ENCODE measurements at regions not wholly inside any gene's neighbourhood (a gene's known extent, or its start where the extent isn't known, plus 50 kb on each side); places are given as distances from the start of the nearest gene placed in this dataset.
"Not testable (repeated sequence)": the region's sequence is repeated elsewhere in the genome, so short reads cannot be mapped to it uniquely, and the experiment has no call there.

DNA sequence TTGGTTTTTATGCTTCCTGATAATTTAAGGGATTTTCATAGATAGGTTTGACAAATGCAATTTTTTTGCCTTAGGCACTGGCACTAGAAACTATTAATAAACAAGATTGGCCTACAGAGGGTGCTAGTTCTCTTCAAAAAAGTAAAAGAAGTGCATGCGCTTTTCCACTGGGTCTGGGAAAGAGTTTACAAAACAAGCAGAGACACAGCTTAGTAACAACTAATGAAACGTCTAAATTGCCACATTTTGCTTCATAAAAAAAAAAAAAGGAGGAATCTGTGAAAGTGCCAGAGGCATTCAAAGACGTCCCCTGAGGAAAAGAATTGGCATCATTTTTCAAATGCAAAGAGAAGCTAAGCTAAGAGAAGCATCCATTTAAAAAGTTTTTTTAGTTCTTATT, 58.3 kb upstream of the EEA1 start:
- DNase-seq = peak; percentile 7

DNA sequence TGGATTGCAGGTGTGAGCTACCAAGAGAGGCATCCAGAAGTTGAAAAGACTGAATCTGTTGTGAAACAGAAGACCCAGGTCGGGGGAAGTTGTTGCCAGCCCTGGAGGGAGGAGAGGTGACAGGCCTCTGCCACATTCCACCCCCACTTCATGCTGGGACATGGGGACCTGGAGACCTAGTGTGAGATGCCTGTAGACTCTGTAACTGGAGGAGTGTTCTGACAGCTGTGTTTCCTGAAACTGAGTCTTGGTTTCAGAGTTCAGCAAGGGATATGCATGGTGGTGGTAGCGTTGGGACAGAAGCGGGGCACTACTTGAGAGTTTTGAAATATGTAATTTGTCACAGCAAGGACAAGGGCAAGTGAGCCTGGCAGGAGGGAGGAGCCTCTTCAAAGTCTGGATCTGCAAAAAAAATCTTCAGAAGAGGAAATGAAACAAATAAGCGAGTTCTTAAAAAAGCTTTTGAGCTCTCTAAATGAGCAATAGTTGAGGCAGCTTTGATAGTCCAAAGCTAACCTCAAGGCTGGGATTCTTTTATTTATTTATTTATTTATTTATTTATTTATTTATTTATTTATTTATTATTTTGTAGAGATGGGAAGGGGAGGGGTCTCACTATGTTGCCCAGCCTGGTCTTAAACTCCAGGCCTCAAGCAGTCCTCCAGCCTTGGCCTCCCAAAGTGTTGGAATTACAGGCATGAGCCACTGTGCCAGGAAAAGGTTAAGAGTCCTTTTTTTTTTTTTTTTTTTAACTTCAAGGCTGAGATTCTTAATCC, 58.9 kb upstream of the EEA1 start:
- no peak for DNase-seq

DNA sequence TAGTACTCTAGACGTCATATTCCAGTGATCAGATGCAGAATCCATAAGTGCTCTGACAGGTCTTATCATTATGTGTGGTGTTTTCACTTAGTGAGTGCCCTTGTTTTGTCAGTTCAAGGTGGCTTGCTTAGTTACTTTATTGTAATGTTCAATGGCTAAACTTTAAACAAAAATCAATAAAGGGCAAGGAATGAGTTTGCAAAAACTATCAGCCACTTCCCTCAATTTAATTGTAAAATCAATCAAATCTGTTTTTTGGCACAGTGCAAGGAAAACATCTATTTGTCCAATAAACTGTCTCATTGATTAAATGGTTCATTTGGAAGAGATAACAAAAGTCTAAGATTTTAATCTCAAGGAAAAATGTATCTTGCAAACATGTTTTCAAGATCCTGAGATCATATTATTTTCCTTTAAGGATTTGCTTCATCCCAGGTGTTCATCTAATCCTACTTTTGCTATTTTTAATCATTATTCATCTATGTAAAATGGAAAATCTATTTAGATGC, 59.6 kb upstream of the EEA1 start:
- no peak for DNase-seq

DNA sequence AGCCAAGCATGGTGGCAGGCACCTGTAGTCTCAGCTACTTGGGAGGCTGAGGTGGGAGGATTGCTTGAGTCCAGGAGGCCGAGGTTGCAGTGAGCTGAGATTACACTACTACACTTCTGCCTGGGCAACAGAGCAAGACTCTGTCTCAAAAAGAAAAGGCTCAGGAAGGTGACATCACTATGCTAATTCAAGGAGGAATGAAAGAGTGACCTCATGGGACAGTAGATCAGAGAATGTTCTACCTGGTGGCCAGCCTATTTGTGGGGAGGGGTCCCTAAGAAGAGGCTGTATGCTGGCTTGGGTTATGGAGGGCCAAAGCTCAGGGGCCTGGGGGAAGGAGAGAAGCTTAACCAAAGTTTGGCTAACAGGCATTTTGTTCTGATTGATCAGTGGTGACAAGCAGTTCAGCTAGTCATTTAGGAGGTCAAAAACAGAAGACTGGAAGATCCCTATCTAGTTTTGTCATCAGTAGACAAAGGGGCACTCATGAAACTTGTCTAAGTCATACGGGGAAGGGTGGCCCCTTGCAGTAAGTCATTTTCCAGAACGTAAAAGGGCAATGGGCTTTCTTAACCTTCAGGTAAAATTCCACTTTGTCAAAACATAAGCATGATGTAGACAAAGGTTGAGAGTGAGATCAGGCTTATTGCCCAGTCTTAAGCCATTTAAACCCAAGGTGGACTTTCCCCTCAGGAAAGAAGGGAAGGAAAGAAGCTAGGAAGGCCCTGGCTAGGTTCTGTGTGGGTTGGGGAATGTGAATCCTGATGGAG, 60.8 kb upstream of the EEA1 start:
- DNase-seq = no peak

DNA sequence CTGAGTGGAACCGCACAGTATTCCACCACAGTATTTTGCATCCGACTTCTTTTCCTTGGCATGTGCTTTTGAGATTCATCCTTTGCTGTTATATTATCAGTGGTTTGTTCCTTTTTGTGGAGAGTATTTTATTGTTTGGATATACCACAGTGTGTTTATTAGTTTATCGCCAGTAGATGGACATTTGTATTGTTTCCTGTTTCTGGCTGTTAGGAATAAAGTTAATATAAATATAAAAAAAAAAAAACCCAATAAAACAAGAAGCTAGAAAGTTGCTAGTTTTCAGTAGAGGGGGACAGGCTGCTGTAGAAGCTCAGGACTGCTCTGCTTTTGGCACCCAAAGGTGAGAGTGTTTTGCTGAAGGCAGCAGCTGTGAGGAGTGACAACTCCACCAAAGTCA, 62.0 kb upstream of the EEA1 start:
- DNase-seq = no peak

DNA sequence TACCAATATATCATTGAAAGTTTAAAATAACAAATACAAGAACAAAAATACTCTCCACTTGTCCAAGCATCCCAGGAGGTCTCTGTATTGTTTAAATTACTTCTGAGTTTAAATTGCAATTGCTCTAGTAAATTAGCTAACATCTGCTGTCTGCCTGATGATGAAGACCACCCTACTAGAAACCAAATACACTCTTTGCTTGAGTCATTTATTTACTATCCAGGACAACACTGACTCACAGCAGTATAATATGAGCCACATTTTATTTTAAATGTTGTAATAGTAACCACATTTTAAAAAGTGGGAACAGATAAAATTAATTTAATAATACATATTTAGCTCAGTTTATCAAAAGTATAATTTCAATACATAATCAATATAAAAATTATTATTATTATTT, 62.9 kb upstream of the EEA1 start:
- no peak for DNase-seq

DNA sequence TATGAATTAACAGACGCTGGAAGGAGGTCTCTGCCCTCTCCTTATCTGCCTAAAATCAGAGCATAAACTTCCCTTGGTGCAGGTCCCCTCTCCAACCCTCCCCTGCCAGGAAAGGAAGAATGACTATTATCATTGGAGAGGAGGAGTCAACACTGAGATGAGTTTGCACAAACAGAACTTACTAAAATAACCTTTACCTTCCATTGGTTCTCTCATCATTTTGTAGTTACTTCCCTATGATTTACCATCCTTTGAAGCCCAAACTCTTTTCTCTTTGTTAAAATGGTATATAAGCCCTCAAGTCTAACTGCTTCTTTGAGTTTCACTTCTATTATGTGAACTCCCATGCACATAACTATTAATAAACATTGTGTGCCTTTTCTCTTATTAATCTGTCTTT, 64.2 kb upstream of the EEA1 start:
- DNase-seq = no peak

DNA sequence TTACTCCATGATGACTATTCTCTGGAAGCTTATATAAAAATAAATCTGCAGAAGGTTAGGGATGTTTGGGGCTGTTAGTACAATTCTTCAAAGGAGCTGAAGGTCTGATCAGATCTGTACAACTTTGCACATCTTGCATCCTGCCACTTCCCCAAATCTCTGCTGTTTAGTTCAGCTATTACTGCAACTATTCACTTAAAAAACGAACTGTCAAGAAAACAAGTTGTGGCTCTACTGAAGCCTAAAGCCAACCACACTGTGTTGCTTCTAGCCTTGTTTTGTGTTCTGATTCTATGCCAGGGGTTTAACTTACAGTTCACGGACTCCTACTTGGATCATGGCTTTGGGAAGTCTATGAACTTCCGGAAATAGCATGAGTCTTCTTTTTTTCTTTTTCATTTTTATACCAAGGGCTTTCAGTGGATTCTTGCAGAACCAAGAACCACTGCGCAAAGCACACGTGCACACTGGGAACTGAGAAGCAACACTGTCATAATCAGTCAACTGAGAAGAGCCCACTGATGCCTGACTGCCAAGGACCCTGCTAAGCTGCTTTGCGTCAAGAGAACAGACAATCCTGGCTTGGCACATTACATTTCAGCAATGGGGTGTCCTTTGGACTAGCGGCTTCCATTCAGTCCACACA, 66.3 kb upstream of the EEA1 start:
- DNase-seq = no peak

DNA sequence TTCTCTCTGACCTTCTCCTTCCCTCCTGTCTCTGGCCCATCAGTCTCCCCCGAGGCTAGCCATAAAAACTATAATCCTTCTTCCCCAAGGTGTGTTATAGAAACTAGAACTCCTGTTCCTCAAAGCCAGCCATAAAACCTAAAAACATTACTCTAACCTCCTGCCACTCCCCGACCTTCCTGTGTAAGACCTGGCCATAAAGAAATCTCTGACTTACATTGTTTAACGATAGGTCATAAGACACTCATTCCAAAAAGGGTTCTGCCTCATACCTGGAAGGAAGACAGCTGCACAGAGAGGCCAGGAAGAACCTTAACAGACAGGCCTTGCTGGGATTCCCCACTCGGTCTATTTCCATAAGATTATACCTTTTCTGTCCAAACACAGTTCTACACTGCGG, 70.9 kb upstream of the EEA1 start:
- no peak for DNase-seq

DNA sequence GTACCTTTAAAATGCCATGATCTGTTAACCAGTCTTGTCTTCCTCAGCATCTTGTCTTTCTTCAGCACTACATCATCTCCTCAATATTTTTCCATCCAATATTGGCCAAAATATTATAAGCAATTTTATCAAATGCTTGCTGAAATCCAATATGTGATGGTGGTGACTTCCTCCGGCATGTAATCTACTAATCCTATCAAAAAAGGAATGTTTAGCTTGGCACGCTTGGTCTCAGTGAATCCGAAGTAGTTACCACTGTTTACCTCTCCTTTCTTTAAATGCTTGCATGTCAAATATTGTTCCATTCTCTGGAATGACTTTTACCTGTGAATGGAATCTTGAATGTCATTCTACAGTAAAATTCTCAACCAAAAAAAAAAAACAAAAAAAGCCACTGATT, 72.3 kb upstream of the EEA1 start:
- no peak for DNase-seq

DNA sequence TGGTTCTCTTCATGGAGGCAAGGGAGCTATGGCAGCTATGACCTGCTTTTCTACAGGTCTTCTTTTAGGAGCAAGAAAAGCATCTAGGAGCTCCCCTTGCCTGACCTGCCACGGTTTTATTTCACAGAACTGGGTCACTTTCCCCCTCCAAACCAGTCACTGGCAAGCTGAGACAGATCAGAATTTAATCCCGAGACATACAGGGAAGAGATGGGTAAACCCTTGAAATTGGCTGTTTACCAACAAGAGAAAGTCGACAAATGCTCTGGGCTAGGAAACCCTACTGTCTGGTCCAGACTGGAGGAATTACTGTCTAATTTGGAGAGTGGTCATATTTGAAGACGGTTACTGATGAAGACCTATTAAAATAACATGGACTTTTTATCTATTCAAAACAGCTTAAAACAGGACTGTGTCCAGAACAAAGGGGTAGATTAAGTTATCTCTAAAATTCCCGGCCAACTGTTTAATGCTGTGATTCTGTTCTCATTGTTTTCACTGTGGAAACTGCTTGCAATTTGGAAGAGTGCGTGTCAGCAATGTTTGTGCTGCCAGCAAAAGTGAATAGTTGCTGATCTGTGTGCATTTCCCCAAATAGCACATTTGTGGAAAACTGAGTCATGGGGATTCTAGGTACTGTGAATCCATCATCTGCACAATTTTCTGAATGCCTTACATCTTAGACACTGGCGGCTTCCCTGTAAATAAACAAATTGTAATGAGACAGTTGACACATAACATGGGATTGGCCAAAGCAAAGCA, 73.4 kb upstream of the EEA1 start:
- DNase-seq = peak; percentile 8

DNA sequence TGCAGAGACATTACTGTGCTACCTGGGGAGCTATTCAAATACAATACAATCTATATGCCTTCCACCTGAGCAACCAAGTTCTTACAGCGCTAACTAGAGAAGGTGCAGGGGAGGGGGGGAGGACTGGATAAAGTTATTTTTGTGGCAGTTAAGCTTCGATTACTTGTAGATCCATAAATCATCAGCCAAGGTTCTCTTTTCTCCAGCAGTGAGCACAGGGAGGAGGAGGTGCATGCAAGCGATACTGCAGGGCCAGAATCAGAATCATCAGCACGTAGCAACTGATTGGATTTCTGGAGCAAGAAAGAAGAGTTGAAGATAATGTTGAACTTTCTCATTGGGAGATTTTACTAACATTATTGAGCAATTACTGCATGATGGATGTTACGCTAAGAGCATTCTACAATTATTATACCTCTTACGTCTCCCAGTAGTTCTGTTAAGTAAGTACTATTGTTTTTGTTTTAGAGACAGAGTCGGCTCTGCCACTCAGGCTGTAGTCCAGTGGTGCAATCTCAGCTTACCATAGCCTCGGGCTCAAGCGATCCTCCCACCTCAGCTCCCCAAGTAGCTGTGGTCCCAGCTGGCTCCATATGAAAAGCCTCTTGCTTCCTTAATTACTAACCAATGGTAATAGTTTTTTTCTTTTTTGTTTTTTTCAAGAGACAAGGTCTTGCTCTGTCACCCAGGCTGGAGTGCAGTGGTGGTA, 74.6 kb upstream of the EEA1 start:
- no peak for DNase-seq

DNA sequence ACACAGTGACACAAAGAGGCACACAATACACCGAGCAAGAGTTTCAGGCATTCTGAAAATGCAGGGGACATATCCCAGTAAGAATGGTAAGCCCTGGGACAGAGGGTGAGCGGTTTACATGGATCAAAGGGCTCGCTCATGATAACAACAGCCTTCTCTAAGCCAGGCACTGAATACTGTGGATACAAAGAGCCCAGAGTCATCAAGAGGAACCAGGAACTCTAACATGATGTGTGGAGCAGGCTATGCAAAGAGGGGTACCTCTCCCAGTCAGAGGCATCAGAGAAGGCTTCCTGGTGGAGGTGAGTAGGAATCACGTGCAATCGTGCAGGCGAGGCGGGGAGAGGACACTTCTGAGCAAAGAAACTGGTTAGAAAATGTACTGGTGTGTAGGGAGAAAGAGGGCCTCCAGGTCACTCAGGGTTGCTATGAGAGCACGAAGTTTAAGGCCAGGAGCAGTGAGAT, 76.9 kb upstream of the EEA1 start:
- DNase-seq = no peak

DNA sequence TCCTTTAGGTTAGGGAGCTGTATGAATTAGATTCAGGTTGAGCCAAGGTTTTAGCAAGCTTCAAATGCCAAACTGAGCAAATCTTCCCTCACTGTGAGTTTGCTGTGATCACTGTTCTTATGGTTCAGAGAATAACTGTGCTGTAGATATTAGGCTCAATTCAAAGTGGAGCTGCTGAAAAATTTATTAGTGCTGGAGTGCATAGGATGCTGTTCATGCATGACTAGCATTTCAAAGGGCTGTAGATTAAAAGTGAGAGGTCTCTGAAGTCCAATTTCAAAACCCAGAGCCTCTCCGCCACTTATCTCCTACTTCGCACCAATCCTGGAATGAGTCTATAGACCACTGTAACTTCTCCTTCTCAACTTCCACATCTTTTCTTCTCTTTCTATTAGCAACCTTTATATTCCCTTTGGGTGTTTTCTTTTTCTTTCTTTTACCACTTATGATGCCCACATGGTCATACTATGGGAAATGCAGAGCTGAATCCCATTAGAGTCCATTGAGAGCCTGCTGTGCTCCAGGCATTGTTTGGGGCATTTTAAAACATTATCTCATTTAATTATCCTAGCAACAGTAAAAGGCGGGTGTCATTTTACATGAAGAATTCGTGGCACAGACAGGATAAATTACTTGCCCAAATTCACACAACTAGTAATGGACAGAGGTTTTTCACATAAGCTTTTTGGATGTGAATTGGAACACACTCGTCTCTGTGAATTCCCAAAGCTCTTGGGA, 77.5 kb upstream of the EEA1 start:
- DNase-seq = no peak

DNA sequence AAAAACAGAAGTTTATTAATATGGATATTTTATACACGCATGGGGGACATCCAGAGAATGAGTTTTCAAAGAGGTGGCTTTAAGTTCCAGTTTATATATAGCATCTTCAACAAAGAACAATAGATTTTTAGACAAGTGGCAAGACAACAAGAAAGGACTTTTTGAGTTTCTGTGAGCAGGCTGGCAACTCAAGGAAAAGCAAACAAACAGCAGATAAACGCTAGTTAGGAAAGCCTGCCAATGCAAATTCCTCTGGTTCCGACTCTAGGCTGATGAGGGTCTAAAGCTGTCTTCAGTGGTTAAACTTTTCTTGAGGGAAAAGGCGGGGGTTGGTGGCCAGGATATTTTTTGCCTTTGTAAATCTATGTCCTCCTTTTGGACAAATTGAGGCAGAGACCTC, 78.4 kb upstream of the EEA1 start:
- no peak for DNase-seq

DNA sequence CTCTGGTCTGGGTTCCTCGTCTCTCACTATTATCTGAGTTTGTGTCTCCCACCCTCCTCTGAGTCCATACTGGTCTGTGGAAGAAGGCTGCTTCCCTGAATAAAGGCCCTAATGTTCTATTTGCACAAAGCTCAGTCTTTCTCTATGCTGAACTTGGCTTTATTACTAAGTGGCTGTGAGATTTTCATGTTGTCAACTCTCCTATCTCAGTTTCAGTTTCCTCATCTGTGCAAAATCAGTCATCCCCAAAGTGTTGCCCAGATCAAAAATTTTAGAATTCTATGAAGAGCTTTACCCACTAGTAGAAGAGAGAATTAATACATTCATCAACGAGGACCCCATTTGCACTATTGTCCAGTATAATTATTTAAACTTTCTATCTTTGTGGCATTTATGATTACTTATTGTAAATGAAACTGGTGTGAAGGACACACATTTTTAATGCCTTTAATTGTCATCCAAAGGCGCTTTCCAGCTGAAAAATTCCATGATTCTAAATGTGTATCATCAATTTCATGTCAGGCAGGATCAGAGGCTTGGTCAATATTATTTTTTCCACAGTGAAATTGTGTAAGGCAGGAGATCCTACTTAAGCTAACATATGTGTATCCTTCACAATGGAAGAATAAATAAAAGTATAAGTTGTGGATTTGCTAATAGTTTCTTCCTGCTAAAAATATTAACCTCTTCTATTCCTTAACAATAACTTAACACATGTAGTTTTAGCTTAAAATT, 79.1 kb upstream of the EEA1 start:
- DNase-seq = no peak

DNA sequence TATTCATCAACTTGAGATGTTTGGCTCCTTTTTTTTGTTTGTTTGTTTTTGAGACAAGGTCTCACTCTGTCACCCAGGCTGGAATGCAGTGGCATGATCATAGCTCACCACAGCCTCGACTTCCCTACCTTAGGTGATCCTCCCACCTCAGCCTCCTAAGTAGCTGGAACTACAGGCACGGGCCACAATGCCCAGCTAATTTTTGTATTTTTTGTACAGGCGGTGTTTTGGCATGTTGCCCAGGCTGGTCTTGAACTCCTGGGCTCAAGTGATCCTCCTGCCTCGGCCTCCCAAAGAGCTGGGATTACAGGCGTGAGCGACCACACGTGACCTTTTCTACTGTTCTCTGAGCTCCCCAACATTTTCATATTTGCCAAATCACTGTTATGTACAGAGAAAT, 79.8 kb upstream of the EEA1 start:
- DNase-seq = not testable (repeated sequence)

DNA sequence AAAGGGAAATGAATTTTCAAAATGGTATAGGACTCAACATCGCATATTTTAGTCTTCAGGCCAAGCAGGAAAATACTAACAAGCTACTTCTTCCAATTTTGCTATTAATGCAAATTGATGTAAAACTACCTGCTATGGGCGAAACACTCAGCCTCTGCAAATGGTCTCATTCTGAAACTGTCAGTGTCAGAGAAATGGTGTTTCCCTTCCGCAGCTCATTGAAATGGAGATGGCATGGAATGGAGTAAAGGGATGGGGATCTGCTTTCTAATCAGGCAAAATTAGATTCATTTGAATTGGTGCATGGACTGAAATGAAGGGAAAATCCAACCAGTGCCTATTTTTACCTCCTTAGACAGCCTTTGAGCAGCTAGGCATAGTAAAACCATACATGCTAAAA, 80.4 kb upstream of the EEA1 start:
- DNase-seq = no peak

DNA sequence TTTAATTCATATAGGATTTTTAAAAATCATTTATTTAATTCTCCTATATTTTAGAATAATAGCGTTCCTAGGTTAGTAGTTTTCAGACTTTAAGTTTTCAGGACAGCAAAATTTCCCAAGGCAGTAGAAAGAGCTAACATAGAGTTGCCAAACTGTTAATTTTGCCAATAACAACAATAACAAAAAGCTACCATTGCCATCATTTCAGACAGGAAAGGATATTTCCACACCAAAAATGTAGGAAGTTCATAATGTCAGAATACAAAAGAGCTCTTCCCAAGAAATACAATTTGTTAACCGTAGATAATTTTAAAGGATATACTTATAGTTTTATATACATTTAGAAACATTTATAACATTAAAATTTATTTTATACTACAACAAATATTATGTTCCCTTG, 81.4 kb upstream of the EEA1 start:
- DNase-seq = no peak

DNA sequence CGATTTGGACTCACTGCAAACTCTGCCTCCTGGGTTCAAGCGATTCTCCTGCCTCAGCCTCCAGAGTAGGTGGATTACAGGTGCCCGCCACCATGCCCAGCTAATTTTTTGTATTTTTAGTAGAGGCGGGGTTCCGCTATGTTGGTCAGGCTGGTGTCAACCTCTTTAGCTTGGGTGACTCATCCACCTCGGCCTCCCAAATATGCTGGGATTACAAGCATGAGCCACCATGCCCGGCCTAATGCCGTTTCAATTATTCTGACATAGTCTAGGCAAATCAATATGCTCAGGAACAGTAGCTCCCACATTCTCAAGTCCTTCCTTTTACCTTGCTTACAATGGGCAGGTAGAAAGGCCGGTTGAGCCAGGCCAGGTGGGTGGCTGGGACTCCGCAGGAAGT, 82.0 kb upstream of the EEA1 start:
- no peak for DNase-seq

Measured in occipital lobe (tissue), 1 donor.